ENCODE measurements at regions not wholly inside any gene's neighbourhood (a gene's known extent, or its start where the extent isn't known, plus 50 kb on each side); places are given as distances from the start of the nearest gene placed in this dataset.

DNA sequence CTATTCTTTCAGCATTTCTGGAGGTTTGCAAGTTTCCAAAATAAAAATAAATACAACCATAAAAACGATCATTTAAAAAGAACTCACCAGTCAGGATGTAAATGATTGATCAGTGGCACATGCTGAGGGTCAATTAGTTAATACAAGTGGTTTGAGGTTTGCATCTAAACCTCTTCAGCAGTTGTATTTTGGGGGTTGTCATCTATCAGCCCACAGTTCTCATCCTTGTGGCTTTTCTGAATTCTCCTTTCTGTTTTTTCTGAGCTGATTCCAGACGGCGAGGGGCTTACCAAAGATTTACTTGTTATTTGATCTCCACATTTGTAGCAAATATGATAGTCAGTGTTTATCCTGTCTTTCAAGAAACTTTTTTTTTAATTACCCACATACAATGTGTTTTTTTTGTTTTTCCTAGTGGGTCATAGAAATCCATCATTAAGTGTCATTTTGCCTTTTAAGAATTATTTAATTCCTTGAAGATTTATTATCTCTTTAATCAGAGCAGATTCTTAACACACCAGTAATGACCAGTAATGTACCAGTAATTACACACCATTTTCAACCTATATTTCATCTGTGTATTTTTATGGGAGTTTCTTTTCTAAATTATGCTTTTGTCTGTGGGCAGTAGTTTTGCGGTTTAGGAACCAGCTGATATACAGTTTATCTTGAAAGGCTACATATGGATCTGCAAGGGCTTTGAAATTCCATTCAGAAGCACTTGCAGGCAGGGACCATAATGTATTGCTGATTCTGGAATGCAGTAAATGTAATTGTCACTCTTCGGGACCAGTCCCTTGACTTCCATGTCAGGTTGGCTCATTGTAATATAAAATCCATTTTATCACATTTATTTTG is 56.3 kb upstream of the DAAM1 start:
- TF ChIP-seq, protein P1, sequence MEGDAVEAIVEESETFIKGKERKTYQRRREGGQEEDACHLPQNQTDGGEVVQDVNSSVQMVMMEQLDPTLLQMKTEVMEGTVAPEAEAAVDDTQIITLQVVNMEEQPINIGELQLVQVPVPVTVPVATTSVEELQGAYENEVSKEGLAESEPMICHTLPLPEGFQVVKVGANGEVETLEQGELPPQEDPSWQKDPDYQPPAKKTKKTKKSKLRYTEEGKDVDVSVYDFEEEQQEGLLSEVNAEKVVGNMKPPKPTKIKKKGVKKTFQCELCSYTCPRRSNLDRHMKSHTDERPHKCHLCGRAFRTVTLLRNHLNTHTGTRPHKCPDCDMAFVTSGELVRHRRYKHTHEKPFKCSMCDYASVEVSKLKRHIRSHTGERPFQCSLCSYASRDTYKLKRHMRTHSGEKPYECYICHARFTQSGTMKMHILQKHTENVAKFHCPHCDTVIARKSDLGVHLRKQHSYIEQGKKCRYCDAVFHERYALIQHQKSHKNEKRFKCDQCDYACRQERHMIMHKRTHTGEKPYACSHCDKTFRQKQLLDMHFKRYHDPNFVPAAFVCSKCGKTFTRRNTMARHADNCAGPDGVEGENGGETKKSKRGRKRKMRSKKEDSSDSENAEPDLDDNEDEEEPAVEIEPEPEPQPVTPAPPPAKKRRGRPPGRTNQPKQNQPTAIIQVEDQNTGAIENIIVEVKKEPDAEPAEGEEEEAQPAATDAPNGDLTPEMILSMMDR (IDR thresholded peaks at IDR 0.05), result no peak
- no peak for TF ChIP-seq POLR2A (IDR thresholded peaks at IDR 0.05)

Data from adrenal gland (tissue), 5 donors.